Liver (tissue), 3 donors: ENCODE measurements at regions not wholly inside any gene's neighbourhood (a gene's known extent, or its start where the extent isn't known, plus 50 kb on each side); places are given as distances from the start of the nearest gene placed in this dataset.

ENCODE experiments used
- HNF4A ChIP-seq, 2 donors: conservative IDR thresholded peaks; 2 replicates each; pipeline ENCODE4 v1.6.1; 2016; ENCODE audit warnings: antibody characterized with exemption in 2 of 2, mild to moderate bottlenecking in 2 of 2
- HNF4G ChIP-seq: IDR thresholded peaks from 2 replicates; pipeline ENCODE4 v1.6.1; 2016; ENCODE audit warnings: antibody characterized with exemption
- JUND ChIP-seq, 2 donors: IDR thresholded peaks; 2 replicates each; pipeline ENCODE4 v1.6.1; 2016; ENCODE audit warnings: antibody characterized with exemption in 2 of 2
- MAX ChIP-seq: IDR thresholded peaks from 2 replicates; pipeline ENCODE4 v1.6.1; 2016; ENCODE audit warnings: antibody characterized with exemption
- NR2F2 ChIP-seq: IDR thresholded peaks from 2 replicates; pipeline ENCODE4 v1.6.1; 2016; ENCODE audit warnings: antibody characterized with exemption
- RAD21 ChIP-seq, 2 donors: IDR thresholded peaks; 2 replicates each; pipeline ENCODE4 v1.6.1; 2016; ENCODE audit warnings: antibody characterized with exemption in 2 of 2, mild to moderate bottlenecking in 2 of 2
- SP1 ChIP-seq: IDR thresholded peaks from 2 replicates; pipeline ENCODE4 v1.6.1; 2018; ENCODE audit warnings: antibody characterized with exemption, mild to moderate bottlenecking
- YY1 ChIP-seq: IDR thresholded peaks from 2 replicates; pipeline ENCODE4 v1.6.1; 2016; ENCODE audit warnings: antibody characterized with exemption, mild to moderate bottlenecking
- TF ChIP-seq, protein P1 (sequence below): fragments of 150-350 bp; IDR thresholded peaks from 2 replicates; pipeline ENCODE4 v1.5.1; 2017; ENCODE audit warnings: improper control_type of control experiment, low read depth, low read length; ENCODE audit not compliant: missing input control
- TF ChIP-seq, protein P2 (sequence below): IDR thresholded peaks from 2 replicates; pipeline ENCODE4 v1.6.1; 2016; ENCODE audit warnings: antibody characterized with exemption, mild to moderate bottlenecking
- donor health status: healthy.
- donor health status: healthy.

DNA sequence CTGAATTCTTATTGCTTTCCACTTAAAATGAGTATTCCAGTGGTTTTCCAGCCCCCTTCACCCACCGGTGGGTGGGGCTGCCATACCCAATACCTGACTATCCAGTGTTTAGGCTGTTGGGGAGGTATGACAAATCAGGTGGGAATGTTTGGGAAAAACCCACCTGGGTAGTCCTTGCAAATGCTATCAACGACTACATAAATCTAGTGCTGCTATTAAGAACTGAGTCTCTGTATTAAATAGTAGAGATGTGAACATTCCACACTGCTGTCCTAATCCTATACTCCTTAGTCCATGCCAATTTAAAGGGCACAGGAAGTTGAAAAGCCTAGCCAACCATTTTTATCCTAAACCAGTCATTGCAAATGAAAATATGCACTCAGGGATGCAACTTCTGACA, 126.6 kb downstream of the AXIN2 start:
- TF ChIP-seq NR2F2 = no peak
- TF ChIP-seq, protein P1, sequence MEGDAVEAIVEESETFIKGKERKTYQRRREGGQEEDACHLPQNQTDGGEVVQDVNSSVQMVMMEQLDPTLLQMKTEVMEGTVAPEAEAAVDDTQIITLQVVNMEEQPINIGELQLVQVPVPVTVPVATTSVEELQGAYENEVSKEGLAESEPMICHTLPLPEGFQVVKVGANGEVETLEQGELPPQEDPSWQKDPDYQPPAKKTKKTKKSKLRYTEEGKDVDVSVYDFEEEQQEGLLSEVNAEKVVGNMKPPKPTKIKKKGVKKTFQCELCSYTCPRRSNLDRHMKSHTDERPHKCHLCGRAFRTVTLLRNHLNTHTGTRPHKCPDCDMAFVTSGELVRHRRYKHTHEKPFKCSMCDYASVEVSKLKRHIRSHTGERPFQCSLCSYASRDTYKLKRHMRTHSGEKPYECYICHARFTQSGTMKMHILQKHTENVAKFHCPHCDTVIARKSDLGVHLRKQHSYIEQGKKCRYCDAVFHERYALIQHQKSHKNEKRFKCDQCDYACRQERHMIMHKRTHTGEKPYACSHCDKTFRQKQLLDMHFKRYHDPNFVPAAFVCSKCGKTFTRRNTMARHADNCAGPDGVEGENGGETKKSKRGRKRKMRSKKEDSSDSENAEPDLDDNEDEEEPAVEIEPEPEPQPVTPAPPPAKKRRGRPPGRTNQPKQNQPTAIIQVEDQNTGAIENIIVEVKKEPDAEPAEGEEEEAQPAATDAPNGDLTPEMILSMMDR = no peak
- TF ChIP-seq SP1 = no peak
- TF ChIP-seq HNF4A (conservative IDR thresholded peaks at IDR 0.05) = no peak
- no peak for TF ChIP-seq HNF4G
- TF ChIP-seq JUND (IDR thresholded peaks at IDR 0.05) = no peak
- TF ChIP-seq YY1 = no peak
- TF ChIP-seq RAD21 (IDR thresholded peaks at IDR 0.05) = no peak
- no peak for TF ChIP-seq MAX
- TF ChIP-seq, protein P2, sequence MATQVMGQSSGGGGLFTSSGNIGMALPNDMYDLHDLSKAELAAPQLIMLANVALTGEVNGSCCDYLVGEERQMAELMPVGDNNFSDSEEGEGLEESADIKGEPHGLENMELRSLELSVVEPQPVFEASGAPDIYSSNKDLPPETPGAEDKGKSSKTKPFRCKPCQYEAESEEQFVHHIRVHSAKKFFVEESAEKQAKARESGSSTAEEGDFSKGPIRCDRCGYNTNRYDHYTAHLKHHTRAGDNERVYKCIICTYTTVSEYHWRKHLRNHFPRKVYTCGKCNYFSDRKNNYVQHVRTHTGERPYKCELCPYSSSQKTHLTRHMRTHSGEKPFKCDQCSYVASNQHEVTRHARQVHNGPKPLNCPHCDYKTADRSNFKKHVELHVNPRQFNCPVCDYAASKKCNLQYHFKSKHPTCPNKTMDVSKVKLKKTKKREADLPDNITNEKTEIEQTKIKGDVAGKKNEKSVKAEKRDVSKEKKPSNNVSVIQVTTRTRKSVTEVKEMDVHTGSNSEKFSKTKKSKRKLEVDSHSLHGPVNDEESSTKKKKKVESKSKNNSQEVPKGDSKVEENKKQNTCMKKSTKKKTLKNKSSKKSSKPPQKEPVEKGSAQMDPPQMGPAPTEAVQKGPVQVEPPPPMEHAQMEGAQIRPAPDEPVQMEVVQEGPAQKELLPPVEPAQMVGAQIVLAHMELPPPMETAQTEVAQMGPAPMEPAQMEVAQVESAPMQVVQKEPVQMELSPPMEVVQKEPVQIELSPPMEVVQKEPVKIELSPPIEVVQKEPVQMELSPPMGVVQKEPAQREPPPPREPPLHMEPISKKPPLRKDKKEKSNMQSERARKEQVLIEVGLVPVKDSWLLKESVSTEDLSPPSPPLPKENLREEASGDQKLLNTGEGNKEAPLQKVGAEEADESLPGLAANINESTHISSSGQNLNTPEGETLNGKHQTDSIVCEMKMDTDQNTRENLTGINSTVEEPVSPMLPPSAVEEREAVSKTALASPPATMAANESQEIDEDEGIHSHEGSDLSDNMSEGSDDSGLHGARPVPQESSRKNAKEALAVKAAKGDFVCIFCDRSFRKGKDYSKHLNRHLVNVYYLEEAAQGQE = no peak
